SHP77 treated with DMSO at 0.1 percent for 48 hours (cell line): ENCODE measurements at regions not wholly inside any gene's neighbourhood (a gene's known extent, or its start where the extent isn't known, plus 50 kb on each side); places are given as distances from the start of the nearest gene placed in this dataset.

Experiments used
- DNase-seq: peaks from one replicate; lab custom pipeline; 2025; lab: John Stamatoyannopoulos, UW

- no peak for DNase-seq
Measured at GRCh38 chr7:31171984-31172383, 119.9 kb downstream of the ADCYAP1R1 start.

- no peak for DNase-seq
Measured at GRCh38 chr7:31171216-31171785, 119.2 kb downstream of the ADCYAP1R1 start.
